ENCODE measurements at regions not wholly inside any gene's neighbourhood (a gene's known extent, or its start where the extent isn't known, plus 50 kb on each side); places are given as distances from the start of the nearest gene placed in this dataset.
"Not testable (repeated sequence)": the region's sequence is repeated elsewhere in the genome, so short reads cannot be mapped to it uniquely, and the experiment has no call there.

- TF ChIP-seq, protein P1, sequence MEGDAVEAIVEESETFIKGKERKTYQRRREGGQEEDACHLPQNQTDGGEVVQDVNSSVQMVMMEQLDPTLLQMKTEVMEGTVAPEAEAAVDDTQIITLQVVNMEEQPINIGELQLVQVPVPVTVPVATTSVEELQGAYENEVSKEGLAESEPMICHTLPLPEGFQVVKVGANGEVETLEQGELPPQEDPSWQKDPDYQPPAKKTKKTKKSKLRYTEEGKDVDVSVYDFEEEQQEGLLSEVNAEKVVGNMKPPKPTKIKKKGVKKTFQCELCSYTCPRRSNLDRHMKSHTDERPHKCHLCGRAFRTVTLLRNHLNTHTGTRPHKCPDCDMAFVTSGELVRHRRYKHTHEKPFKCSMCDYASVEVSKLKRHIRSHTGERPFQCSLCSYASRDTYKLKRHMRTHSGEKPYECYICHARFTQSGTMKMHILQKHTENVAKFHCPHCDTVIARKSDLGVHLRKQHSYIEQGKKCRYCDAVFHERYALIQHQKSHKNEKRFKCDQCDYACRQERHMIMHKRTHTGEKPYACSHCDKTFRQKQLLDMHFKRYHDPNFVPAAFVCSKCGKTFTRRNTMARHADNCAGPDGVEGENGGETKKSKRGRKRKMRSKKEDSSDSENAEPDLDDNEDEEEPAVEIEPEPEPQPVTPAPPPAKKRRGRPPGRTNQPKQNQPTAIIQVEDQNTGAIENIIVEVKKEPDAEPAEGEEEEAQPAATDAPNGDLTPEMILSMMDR (IDR thresholded peaks at IDR 0.05; ENCODE audit: insufficient read depth, low read length, missing control alignments) = no peak
- POLR2A ChIA-PET = no interaction called here
- H3K4me3 ChIP-seq (ENCODE audit: low read depth, low read length) = no peak overlapping the region
- no peak for DNase-seq (ENCODE audit: low read depth, low spot score)
- CTCF ChIA-PET = no interaction called here
These were observed 466.6 kb upstream of the PHF14 start for GRCh38 chr7:10507032-10507431.

DNA sequence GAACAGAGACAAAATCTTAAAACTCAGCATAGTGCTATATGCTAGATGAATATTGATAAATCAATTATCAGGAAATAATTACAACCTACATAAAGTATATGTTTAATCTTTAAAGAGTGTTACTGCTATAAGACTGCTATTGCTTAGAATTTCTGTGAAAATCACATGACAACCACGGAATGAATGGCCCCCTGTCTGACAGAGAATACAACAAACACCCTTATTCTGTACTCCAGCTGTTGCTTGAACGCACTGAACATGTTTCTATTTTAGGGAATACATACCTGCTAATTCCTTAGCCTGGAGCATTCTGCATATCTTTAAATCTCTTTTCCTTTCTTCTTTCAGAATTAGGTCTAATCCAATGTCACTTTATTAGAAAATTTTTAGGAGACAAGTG, 452.4 kb upstream of the PHF14 start:
- POLR2A ChIA-PET = no interaction called here
- CTCF ChIA-PET = no interaction called here

DNA sequence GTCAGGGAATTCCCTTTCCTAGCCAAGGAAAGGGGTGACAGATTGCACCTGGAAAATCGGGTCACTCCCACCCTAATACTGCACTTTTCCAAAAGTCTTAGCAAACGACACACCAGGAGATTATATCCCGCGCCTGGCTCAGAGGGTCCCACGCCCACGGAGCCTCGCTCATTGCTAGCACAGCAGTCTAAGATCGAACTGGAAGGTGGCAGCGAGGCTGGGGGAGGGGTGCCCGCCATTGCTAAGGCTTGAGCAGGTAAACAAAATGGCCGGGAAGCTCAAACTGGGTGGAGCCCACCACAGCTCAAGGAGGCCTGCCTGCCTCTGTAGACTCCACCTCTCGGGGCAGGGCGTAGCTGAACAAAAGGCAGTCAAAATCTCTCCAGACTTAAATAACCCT, 440.2 kb upstream of the PHF14 start:
- CTCF ChIA-PET; POLR2A ChIA-PET; DNase-seq (ENCODE audit: low read depth, low spot score); H3K4me3 ChIP-seq (ENCODE audit: low read depth, low read length): not testable (repeated sequence)

More for the DNA sequence above, 452.4 kb upstream of the PHF14 start:
- DNase-seq (ENCODE audit: low read depth, low spot score) = no peak
- TF ChIP-seq, protein P1 (IDR thresholded peaks at IDR 0.05; ENCODE audit: insufficient read depth, low read length, missing control alignments) = no peak
- no peak overlapping the region for H3K4me3 ChIP-seq (ENCODE audit: low read depth, low read length)

DNA sequence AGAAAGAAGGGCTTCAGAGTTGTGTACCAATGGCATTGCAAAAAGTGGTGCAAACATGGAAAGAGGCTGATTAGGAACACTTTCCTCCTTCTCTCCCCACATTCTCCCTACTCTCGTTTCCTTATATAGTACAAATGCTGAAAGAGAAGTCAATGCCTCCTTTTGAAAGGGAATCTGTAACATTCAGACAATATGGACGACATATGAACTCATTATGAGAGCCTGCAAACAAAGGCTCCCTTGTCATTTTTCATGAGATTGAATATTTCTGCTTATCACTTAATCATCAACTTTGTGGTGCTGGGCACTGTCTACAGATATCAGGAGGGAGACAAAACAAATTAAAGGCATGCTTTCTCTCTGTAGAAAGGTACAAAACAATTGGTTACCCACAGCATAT, 437.1 kb upstream of the PHF14 start:
- POLR2A ChIA-PET = no interaction called here
- TF ChIP-seq, protein P1 (IDR thresholded peaks at IDR 0.05; ENCODE audit: insufficient read depth, low read length, missing control alignments) = no peak
- CTCF ChIA-PET = no interaction called here
- DNase-seq (ENCODE audit: low read depth, low spot score) = no peak
- H3K4me3 ChIP-seq (ENCODE audit: low read depth, low read length) = no peak overlapping the region

DNA sequence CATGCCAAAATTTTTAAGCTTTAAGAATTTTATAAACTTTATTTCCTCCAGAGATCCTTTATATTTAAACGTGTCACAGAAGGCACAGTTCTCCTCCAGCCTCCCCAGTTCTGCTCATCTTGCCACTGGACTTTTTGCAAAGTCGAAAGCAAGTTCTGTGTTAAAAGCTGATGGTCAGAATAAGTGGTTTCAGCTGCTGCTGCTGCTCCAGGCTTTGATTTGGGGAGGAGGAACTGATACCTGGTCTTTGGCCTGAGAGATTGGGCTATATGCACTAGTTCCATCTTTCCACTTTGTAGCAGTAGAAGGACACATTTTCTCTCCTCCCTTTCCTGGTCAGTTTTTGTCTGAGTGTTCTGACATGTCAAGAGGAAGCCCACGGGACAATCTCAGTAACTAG, 435.9 kb upstream of the PHF14 start:
- TF ChIP-seq, protein P1 (IDR thresholded peaks at IDR 0.05; ENCODE audit: insufficient read depth, low read length, missing control alignments) = no peak
- POLR2A ChIA-PET = no interaction called here
- CTCF ChIA-PET = no interaction called here
- DNase-seq (ENCODE audit: low read depth, low spot score) = no peak
- H3K4me3 ChIP-seq (ENCODE audit: low read depth, low read length) = no peak overlapping the region

GRCh38 chr7:10557375-10557774, 416.3 kb upstream of the PHF14 start:
- ChIA-PET CTCF (no interaction called here), POLR2A (no interaction called here)
- H3K4me3 ChIP-seq (ENCODE audit: low read depth, low read length) = no peak overlapping the region
- DNase-seq (ENCODE audit: low read depth, low spot score) = no peak
- TF ChIP-seq, protein P1 (IDR thresholded peaks at IDR 0.05; ENCODE audit: insufficient read depth, low read length, missing control alignments) = no peak

DNA sequence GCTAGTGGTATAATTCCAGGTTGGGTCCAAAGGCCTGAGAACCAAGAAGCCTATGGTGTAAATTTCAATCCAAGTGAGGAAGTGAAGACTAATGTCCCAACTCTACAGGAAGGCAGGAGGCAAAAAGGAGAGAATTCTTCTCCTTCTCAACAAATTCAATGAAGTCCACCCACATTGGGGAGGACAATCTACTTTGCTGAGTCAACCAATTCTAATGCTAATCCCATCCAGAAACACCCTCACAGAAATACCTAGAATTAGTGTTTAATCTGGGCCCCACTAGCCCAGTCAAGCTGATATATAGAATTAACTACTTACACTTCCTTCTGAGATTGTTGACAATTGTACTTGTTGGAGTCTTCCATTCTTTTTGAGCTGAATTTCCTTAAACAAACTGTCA, 413.2 kb upstream of the PHF14 start:
- TF ChIP-seq, protein P1 (IDR thresholded peaks at IDR 0.05; ENCODE audit: insufficient read depth, low read length, missing control alignments) = no peak
- CTCF ChIA-PET = no interaction called here
- DNase-seq (ENCODE audit: low read depth, low spot score) = no peak
- H3K4me3 ChIP-seq (ENCODE audit: low read depth, low read length) = no peak overlapping the region
- POLR2A ChIA-PET = no interaction called here

All from AG04449 (cell line).